GM18868 (cell line): ENCODE measurements at regions not wholly inside any gene's neighbourhood (a gene's known extent, or its start where the extent isn't known, plus 50 kb on each side); places are given as distances from the start of the nearest gene placed in this dataset.
"Not testable (repeated sequence)": the region's sequence is repeated elsewhere in the genome, so short reads cannot be mapped to it uniquely, and the experiment has no call there.

Experiments
- ATAC-seq: cut with Tn5 transposase; IDR thresholded peaks from one replicate; pipeline ENCODE4 v1.9.1; 2021; ENCODE audit warnings: mild to moderate bottlenecking, moderate library complexity; ENCODE audit not compliant: unreplicated experiment

GRCh38 chr2:113386780-113387433 lies 50.6 kb upstream of the ZNG1B start:
- ATAC-seq = not testable (repeated sequence)

GRCh38 chr2:113379621-113380020 lies 57.9 kb upstream of the ZNG1B start:
- ATAC-seq = not testable (repeated sequence)

- peak; percentile 96 for ATAC-seq
Measured at GRCh38 chr2:113376913-113377445, 60.5 kb upstream of the ZNG1B start.

GRCh38 chr2:113376253-113376912 lies 61.1 kb upstream of the ZNG1B start:
- ATAC-seq = peak; percentile 34

GRCh38 chr2:113374857-113375256 lies 62.6 kb upstream of the ZNG1B start:
- not testable (repeated sequence) for ATAC-seq

- not testable (repeated sequence) for ATAC-seq
Measured at GRCh38 chr2:113372258-113372834, 65.1 kb upstream of the ZNG1B start.

GRCh38 chr2:113370478-113371091 lies 66.9 kb upstream of the ZNG1B start:
- peak; percentile 80 for ATAC-seq

- no peak for ATAC-seq
Measured at GRCh38 chr2:113370030-113370429, 67.5 kb upstream of the ZNG1B start.

- not testable (repeated sequence) for ATAC-seq
Measured at GRCh38 chr2:113368581-113368980, 68.9 kb upstream of the ZNG1B start.

- ATAC-seq = not testable (repeated sequence)
Measured at GRCh38 chr2:113366821-113367220, 70.7 kb upstream of the ZNG1B start.

- ATAC-seq = not testable (repeated sequence)
Measured at GRCh38 chr2:113365791-113366190, 71.7 kb upstream of the ZNG1B start.

- not testable (repeated sequence) for ATAC-seq
Measured at GRCh38 chr2:113365290-113365689, 72.2 kb upstream of the ZNG1B start.

- no peak for ATAC-seq
Measured at GRCh38 chr2:113361051-113361450, 76.4 kb upstream of the ZNG1B start.

- no peak for ATAC-seq
Measured at GRCh38 chr2:113357071-113357470, 78.3 kb upstream of the PAX8 start.

GRCh38 chr2:113356284-113356683 lies 77.6 kb upstream of the PAX8 start:
- not testable (repeated sequence) for ATAC-seq

- ATAC-seq = not testable (repeated sequence)
Measured at GRCh38 chr2:113355339-113356015, 76.8 kb upstream of the PAX8 start.

- no peak for ATAC-seq
Measured at GRCh38 chr2:113351375-113352355, 72.9 kb upstream of the PAX8 start.

GRCh38 chr2:113343800-113344199 lies 65.1 kb upstream of the PAX8 start:
- ATAC-seq = not testable (repeated sequence)

- ATAC-seq = peak; percentile 60
Measured at GRCh38 chr2:113342650-113343049, 63.9 kb upstream of the PAX8 start.

GRCh38 chr2:113341870-113342253 lies 63.1 kb upstream of the PAX8 start:
- ATAC-seq = not testable (repeated sequence)
